H9 (cell line): ENCODE measurements at regions not wholly inside any gene's neighbourhood (a gene's known extent, or its start where the extent isn't known, plus 50 kb on each side); places are given as distances from the start of the nearest gene placed in this dataset.

ENCODE experiments used
- DNase-seq: peaks from one replicate; pipeline ENCODE4 v3.0.0-alpha.2; 2017
- H2AFZ ChIP-seq: one replicate; pipeline ENCODE4 v1.6.1; 2013; ENCODE audit warnings: mild to moderate bottlenecking, low read length, control low read depth, moderate library complexity
- H2AK5ac ChIP-seq: 2 replicates; pipeline ENCODE4 v1.6.1; 2013; ENCODE audit warnings: low read length, control low read depth, mixed read lengths; ENCODE audit not compliant: insufficient read length
- H2BK120ac ChIP-seq: one replicate; pipeline ENCODE4 v1.6.1; 2013; ENCODE audit warnings: low read depth, mild to moderate bottlenecking, low read length, control low read depth, inconsistent platforms; ENCODE audit not compliant: poor library complexity, severe bottlenecking
- H2BK12ac ChIP-seq: 2 replicates; pipeline ENCODE4 v1.6.1; 2013; ENCODE audit warnings: low read length, control low read depth, mixed read lengths, low read depth; ENCODE audit not compliant: insufficient read length
- H2BK15ac ChIP-seq: 2 replicates; pipeline ENCODE4 v1.6.1; 2013; ENCODE audit warnings: low read depth, low read length, control low read depth
- H2BK20ac ChIP-seq: one replicate; pipeline ENCODE4 v1.6.1; 2013; ENCODE audit warnings: low read depth, mild to moderate bottlenecking, low read length, control low read depth, inconsistent platforms; ENCODE audit not compliant: poor library complexity, severe bottlenecking
- H2BK5ac ChIP-seq: 2 replicates; pipeline ENCODE4 v1.6.1; 2013; ENCODE audit warnings: low read length, control low read depth, mixed read lengths; ENCODE audit not compliant: insufficient read length
- H3K14ac ChIP-seq: 2 replicates; pipeline ENCODE4 v1.6.1; 2013; ENCODE audit warnings: low read length, control low read depth; ENCODE audit not compliant: insufficient read depth
- H3K18ac ChIP-seq: 2 replicates; pipeline ENCODE4 v1.6.1; 2013; ENCODE audit warnings: low read depth, mild to moderate bottlenecking, mixed read lengths, low read length, control low read depth; ENCODE audit not compliant: insufficient read length
- H3K23ac ChIP-seq: 2 replicates; pipeline ENCODE4 v1.6.1; 2013; ENCODE audit warnings: low read length, control low read depth, mixed read lengths, low read depth; ENCODE audit not compliant: insufficient read length
- H3K23me2 ChIP-seq: 2 replicates; pipeline ENCODE4 v1.6.1; 2013; ENCODE audit warnings: low read depth, mild to moderate bottlenecking, mixed read lengths, low read length, control low read depth; ENCODE audit not compliant: insufficient read length, poor library complexity, severe bottlenecking
- H3K27ac ChIP-seq: 2 replicates; pipeline ENCODE4 v1.5.1; 2013; ENCODE audit warnings: low read length, control low read depth, mixed read lengths, low read depth; ENCODE audit not compliant: insufficient read length
- H3K27me3 ChIP-seq: 2 replicates; pipeline ENCODE4 v1.6.1; 2013; ENCODE audit warnings: low read length, control low read depth, inconsistent platforms; ENCODE audit not compliant: insufficient read depth
- H3K4ac ChIP-seq: 2 replicates; pipeline ENCODE4 v1.6.1; 2013; ENCODE audit warnings: low read depth, mild to moderate bottlenecking, control low read depth, inconsistent platforms, low read length, moderate library complexity
- H3K4me1 ChIP-seq: 2 replicates; pipeline ENCODE4 v1.6.1; 2013; ENCODE audit warnings: low read length, control low read depth, inconsistent platforms; ENCODE audit not compliant: insufficient read depth
- H3K4me2 ChIP-seq: 2 replicates; pipeline ENCODE4 v1.6.1; 2013; ENCODE audit warnings: low read length, control low read depth, mixed read lengths; ENCODE audit not compliant: insufficient read length, insufficient read depth
- H3K56ac ChIP-seq: 2 replicates; pipeline ENCODE4 v1.6.1; 2013; ENCODE audit warnings: low read depth, mild to moderate bottlenecking, mixed read lengths, low read length, control low read depth; ENCODE audit not compliant: insufficient read length
- H3K79me1 ChIP-seq: 2 replicates; pipeline ENCODE4 v1.6.1; 2013; ENCODE audit warnings: low read depth, mild to moderate bottlenecking, moderate library complexity, low read length, control low read depth, inconsistent platforms; ENCODE audit not compliant: insufficient read depth, poor library complexity, severe bottlenecking
- H3K79me2 ChIP-seq: 2 replicates; pipeline ENCODE4 v1.6.1; 2013; ENCODE audit warnings: low read length, control low read depth, inconsistent platforms; ENCODE audit not compliant: insufficient read depth
- H3K9ac ChIP-seq: 2 replicates; pipeline ENCODE4 v1.6.1; 2013; ENCODE audit warnings: low read length, control low read depth, mixed read lengths; ENCODE audit not compliant: insufficient read length; ENCODE audit errors: extremely low read depth
- H3K9me3 ChIP-seq: one replicate; pipeline ENCODE4 v1.6.1; 2013; ENCODE audit warnings: low read depth, low read length, inconsistent platforms; ENCODE audit not compliant: control insufficient read depth
- H3T11ph ChIP-seq: one replicate; pipeline ENCODE4 v1.6.1; 2013; ENCODE audit warnings: mild to moderate bottlenecking, low read length, control low read depth, inconsistent platforms
- H4K20me1 ChIP-seq: one replicate; pipeline ENCODE4 v1.6.1; 2013; ENCODE audit not compliant: control insufficient read depth, insufficient read length, insufficient read depth
- H4K5ac ChIP-seq: 2 replicates; pipeline ENCODE4 v1.6.1; 2013; ENCODE audit warnings: low read depth, mild to moderate bottlenecking, mixed read lengths, low read length, control low read depth; ENCODE audit not compliant: insufficient read length
- H4K8ac ChIP-seq: replicated peaks from 2 replicates; pipeline ENCODE4 v1.6.1; 2013; ENCODE audit warnings: low read length, control low read depth, mixed read lengths, low read depth; ENCODE audit not compliant: insufficient read length
- H4K91ac ChIP-seq: 2 replicates; pipeline ENCODE4 v1.6.1; 2013; ENCODE audit warnings: low read depth, mild to moderate bottlenecking, moderate library complexity, mixed read lengths, low read length, control low read depth; ENCODE audit not compliant: insufficient read length
- H3K27ac Mint-ChIP-seq, 3 experiments: 2 replicates in 2 of 3; 3 replicates in 1 of 3; pipeline ENCODE4 v1.8.0; 2020 to 2021; ENCODE audit warnings: mixed read lengths in 3 of 3, mild to moderate bottlenecking in 1 of 3, moderate library complexity in 1 of 3
- H3K27me3 Mint-ChIP-seq: 2 replicates; pipeline ENCODE4 v1.8.0; 2021; ENCODE audit warnings: low read depth, mild to moderate bottlenecking, moderate library complexity, mixed read lengths
- H3K36me3 Mint-ChIP-seq, 3 experiments: 2 replicates in 2 of 3; 3 replicates in 1 of 3; pipeline ENCODE4 v1.8.0; 2020 to 2021; ENCODE audit warnings: low read depth in 3 of 3, mixed read lengths in 3 of 3; ENCODE audit not compliant: insufficient read depth in 1 of 3
- H3K4me1 Mint-ChIP-seq, 2 experiments: 2 replicates each; pipeline ENCODE4 v1.8.0; 2020; ENCODE audit warnings: mixed read lengths in 2 of 2
- H3K4me3 Mint-ChIP-seq, 2 experiments: 2 replicates in 1 of 2; 3 replicates in 1 of 2; pipeline ENCODE4 v1.8.0; 2020 to 2021; ENCODE audit warnings: mild to moderate bottlenecking in 2 of 2, mixed read lengths in 2 of 2, moderate library complexity in 1 of 2
- H3K9me3 Mint-ChIP-seq, 2 experiments: 2 replicates in 1 of 2; 3 replicates in 1 of 2; pipeline ENCODE4 v1.8.0; 2020; ENCODE audit warnings: mild to moderate bottlenecking in 2 of 2, mixed read lengths in 2 of 2, moderate library complexity in 1 of 2
- WGBS: extraction: QIAGEN DNeasy Blood & Tissue Kit; methylation state at CpG from one replicate; pipeline ENCODE4 v1.1.7; 2013; ENCODE audit warnings: missing lambda C conversion rate, low lambda C conversion rate, mixed read lengths; ENCODE audit not compliant: insufficient read length; ENCODE audit errors: extremely low coverage; 5-methylcytosine and 5-hydroxymethylcytosine counted together
- TF ChIP-seq, protein P1 (sequence below): fragments of 200-600 bp; sonication (generic); conservative IDR thresholded peaks from 3 replicates; pipeline ENCODE4 v1.8.0; 2021; ENCODE audit warnings: antibody characterized with exemption, mild to moderate bottlenecking

DNA sequence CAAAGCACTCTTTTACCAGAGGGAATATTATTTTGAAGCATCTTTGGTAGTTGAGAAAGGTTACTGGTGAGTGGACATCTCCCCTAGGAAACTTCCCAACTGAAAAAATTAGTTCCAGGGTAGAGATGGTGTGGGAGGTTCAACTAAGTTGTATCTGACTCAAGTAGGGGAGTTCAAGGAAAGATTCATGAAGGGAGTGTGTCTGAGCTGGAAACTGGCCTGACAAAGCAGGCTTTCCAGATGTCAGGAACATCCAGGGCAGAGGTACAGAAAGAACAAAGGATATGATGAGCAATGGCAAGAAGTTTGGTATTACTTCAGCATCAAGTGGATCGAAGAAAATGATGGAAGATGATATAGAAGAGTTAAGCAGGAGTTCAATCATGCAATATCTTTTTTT lies 458.0 kb upstream of the RIOK2 start:
- Histone ChIP-seq H2BK20ac (no peak overlapping the region), H3K4ac (no peak overlapping the region), H2AK5ac (no peak overlapping the region), H3T11ph (no peak overlapping the region), H4K5ac (no peak overlapping the region), H3K4me1 (no peaks in the 10 kb centered on the region), H3K79me2 (no peaks in the 10 kb centered on the region), H2BK120ac (no peak overlapping the region), H3K23me2 (no peaks in the 10 kb centered on the region), H3K27me3 (no peaks in the 10 kb centered on the region), H3K9me3 (no peaks in the 10 kb centered on the region), H2BK12ac (no peak overlapping the region), H2AFZ (no peak overlapping the region), H4K8ac (no peak overlapping the region), H3K56ac (no peak overlapping the region), H3K14ac (no peak overlapping the region), H3K23ac (no peak overlapping the region), H3K27ac (no peak overlapping the region), H4K20me1 (no peaks in the 10 kb centered on the region), H3K9ac (no peak overlapping the region), H4K91ac (no peak overlapping the region), H3K18ac (no peak overlapping the region), H2BK5ac (no peak overlapping the region), H3K4me2 (no peak overlapping the region), H3K79me1 (no peaks in the 10 kb centered on the region), H2BK15ac (no peak overlapping the region)
- no CpG with 5 or more reads among the region's 1 CpG for WGBS
- Mint-ChIP-seq H3K36me3 (no peaks in the 10 kb centered on the region), H3K9me3 (no peaks in the 10 kb centered on the region; a peak in 2 of 5 replicates), H3K4me1 (no peaks in the 10 kb centered on the region), H3K27me3 (no peaks in the 10 kb centered on the region), H3K4me3 (no peak overlapping the region), H3K27ac (no peak overlapping the region)
- no peak for DNase-seq
- TF ChIP-seq, protein P1, sequence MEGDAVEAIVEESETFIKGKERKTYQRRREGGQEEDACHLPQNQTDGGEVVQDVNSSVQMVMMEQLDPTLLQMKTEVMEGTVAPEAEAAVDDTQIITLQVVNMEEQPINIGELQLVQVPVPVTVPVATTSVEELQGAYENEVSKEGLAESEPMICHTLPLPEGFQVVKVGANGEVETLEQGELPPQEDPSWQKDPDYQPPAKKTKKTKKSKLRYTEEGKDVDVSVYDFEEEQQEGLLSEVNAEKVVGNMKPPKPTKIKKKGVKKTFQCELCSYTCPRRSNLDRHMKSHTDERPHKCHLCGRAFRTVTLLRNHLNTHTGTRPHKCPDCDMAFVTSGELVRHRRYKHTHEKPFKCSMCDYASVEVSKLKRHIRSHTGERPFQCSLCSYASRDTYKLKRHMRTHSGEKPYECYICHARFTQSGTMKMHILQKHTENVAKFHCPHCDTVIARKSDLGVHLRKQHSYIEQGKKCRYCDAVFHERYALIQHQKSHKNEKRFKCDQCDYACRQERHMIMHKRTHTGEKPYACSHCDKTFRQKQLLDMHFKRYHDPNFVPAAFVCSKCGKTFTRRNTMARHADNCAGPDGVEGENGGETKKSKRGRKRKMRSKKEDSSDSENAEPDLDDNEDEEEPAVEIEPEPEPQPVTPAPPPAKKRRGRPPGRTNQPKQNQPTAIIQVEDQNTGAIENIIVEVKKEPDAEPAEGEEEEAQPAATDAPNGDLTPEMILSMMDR: no peak
